Occipital lobe (tissue), 1 donor: ENCODE measurements at regions not wholly inside any gene's neighbourhood (a gene's known extent, or its start where the extent isn't known, plus 50 kb on each side); places are given as distances from the start of the nearest gene placed in this dataset.

Experiments
- DNase-seq: peaks from one replicate; lab custom pipeline; 2025; lab: John Stamatoyannopoulos, UW

- no peak for DNase-seq
Measured at GRCh38 chr9:108609897-108610253, 245.9 kb downstream of the ACTL7B start.

GRCh38 chr9:108609227-108609896, 246.4 kb downstream of the ACTL7B start:
- DNase-seq, result no peak

- no peak for DNase-seq
Measured at GRCh38 chr9:108607607-108608006, 248.2 kb downstream of the ACTL7B start.

GRCh38 chr9:108606401-108606800, 249.4 kb downstream of the ACTL7B start:
- no peak for DNase-seq

GRCh38 chr9:108603141-108603540, 252.6 kb downstream of the ACTL7B start:
- no peak for DNase-seq

- DNase-seq, result no peak
Measured at GRCh38 chr9:108600896-108601295, 254.9 kb downstream of the ACTL7B start.

- DNase-seq, result no peak
Measured at GRCh38 chr9:108599571-108599970, 256.2 kb downstream of the ACTL7B start.

- no peak for DNase-seq
Measured at GRCh38 chr9:108591121-108591520, 264.7 kb downstream of the ACTL7B start.

GRCh38 chr9:108588246-108588645, 267.5 kb downstream of the ACTL7B start:
- DNase-seq, result no peak

- DNase-seq, result no peak
Measured at GRCh38 chr9:108586471-108587139, 269.2 kb downstream of the ACTL7B start.

- DNase-seq, result no peak
Measured at GRCh38 chr9:108584860-108585259, 270.9 kb downstream of the ACTL7B start.

- DNase-seq, result no peak
Measured at GRCh38 chr9:108582726-108583125, 273.1 kb downstream of the ACTL7B start.

- DNase-seq, result peak; percentile 44
Measured at GRCh38 chr9:108579757-108580439, 275.9 kb downstream of the ACTL7B start.

- no peak for DNase-seq
Measured at GRCh38 chr9:108575276-108575675, 280.5 kb downstream of the ACTL7B start.

GRCh38 chr9:108569624-108570023, 286.2 kb downstream of the ACTL7B start:
- DNase-seq, result no peak

- DNase-seq, result no peak
Measured at GRCh38 chr9:108568093-108568492, 287.7 kb downstream of the ACTL7B start.

- DNase-seq, result no peak
Measured at GRCh38 chr9:108567571-108567970, 288.2 kb downstream of the ACTL7B start.

GRCh38 chr9:108565651-108566378, 290.0 kb downstream of the ACTL7B start:
- DNase-seq, result peak; percentile 8

- no peak for DNase-seq
Measured at GRCh38 chr9:108562176-108562575, 293.6 kb downstream of the ACTL7B start.

- DNase-seq, result no peak
Measured at GRCh38 chr9:108559432-108559831, 296.4 kb downstream of the ACTL7B start.

- DNase-seq, result no peak
Measured at GRCh38 chr9:108554831-108555230, 301.0 kb downstream of the ACTL7B start.

- DNase-seq, result no peak
Measured at GRCh38 chr9:108553111-108553635, 302.6 kb downstream of the ACTL7B start.
